ENCODE measurements at regions not wholly inside any gene's neighbourhood (a gene's known extent, or its start where the extent isn't known, plus 50 kb on each side); places are given as distances from the start of the nearest gene placed in this dataset.

DNA sequence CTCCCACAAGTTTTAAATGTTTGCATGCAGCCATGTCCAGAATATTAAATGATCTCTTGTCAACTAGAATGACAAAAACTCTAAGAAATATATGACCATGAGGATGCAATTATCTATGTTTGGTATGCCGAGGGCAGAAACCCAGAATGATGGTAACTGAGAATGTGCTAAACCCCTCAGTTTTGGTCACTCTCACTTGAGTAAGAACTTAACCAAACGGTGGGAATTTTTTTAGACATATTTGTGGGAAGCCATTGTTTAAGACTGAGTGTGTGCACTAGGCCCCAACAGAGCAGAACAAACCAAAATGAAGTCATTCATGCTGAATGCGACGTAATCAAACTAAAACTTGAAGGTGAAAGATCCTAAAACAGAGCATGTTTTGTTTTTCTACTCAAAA lies 1927.9 kb upstream of the SEL1L start:
- no peaks in the 10 kb centered on the region for H3K9me3 ChIP-seq (replicated peaks; ENCODE audit: control insufficient read depth, insufficient read depth, low read length)
- H3K9ac ChIP-seq (replicated peaks; ENCODE audit: extremely low read depth, insufficient read depth, low read length) = no peak overlapping the region
- FAIRE-seq (no peak), DNase-seq (ENCODE audit: low read depth, low spot score) (no peak)
- dilution Hi-C loops (cut with MboI; ENCODE audit: extremely low pct_ligation_motif_present, low sequenced_read_pairs) = no loop called here
- H3K27ac ChIP-seq (ENCODE audit: insufficient read depth, low read depth, low read length) = no peak overlapping the region
- H2AFZ ChIP-seq (ENCODE audit: low read depth, low read length) = no peak overlapping the region
- CTCF ChIA-PET = interaction anchor here (1.4 kb wide), 1 partner anchor 161 kb away, joined by 6 read pairs; no protein-coding TSS in a partner anchor
- H3K9me1 ChIP-seq (replicated peaks; ENCODE audit: control insufficient read depth, extremely low read depth, insufficient read depth, low read length) = no peaks in the 10 kb centered on the region
- no peaks in the 10 kb centered on the region for H3K79me2 ChIP-seq (ENCODE audit: control insufficient read depth, insufficient read depth, low read length)
- no peaks in the 10 kb centered on the region for H4K20me1 ChIP-seq (replicated peaks; ENCODE audit: control insufficient read depth, extremely low read depth, insufficient read depth, low read length)
- no peak overlapping the region for H3K4me2 ChIP-seq (ENCODE audit: insufficient read depth, low read length)
- H3K4me1 ChIP-seq (ENCODE audit: control insufficient read depth, extremely low read depth, insufficient read depth, low read length) = no peaks in the 10 kb centered on the region
- POLR2A ChIA-PET = no interaction called here
- TF ChIP-seq JUN (IDR thresholded peaks at IDR 0.05; ENCODE audit: borderline replicate concordance, insufficient read depth, insufficient read length, low read depth) (no peak), GATA2 (IDR thresholded peaks at IDR 0.05; ENCODE audit: insufficient read depth, insufficient read length, low read depth, low read length) (no peak)
- TF ChIP-seq, protein P1, sequence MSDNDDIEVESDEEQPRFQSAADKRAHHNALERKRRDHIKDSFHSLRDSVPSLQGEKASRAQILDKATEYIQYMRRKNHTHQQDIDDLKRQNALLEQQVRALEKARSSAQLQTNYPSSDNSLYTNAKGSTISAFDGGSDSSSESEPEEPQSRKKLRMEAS (IDR thresholded peaks at IDR 0.05; ENCODE audit: insufficient read depth, insufficient read length) = no peak
- H3K4me3 ChIP-seq (replicated peaks in 1 of 3; ENCODE audit: insufficient read depth in 1 of 3, low read depth in 1 of 3, low read length in 3 of 3) = no peak overlapping the region
- BruUV-seq (replicated peaks) = no TSS peak
- intact Hi-C loops (cut with micrococcal nuclease) = loop anchor here (5.0 kb wide), 3 partner anchors 604 to 1469 kb away; no protein-coding TSS in a partner anchor
- H3K27me3 ChIP-seq (ENCODE audit: control insufficient read depth in 2 of 2, insufficient read depth in 2 of 2, low read length in 2 of 2) = no peaks in the 10 kb centered on the region
- H3K36me3 ChIP-seq (ENCODE audit: control insufficient read depth in 2 of 2, extremely low read depth in 1 of 2, insufficient read depth in 2 of 2, low read length in 2 of 2) = no peaks in the 10 kb centered on the region

DNA sequence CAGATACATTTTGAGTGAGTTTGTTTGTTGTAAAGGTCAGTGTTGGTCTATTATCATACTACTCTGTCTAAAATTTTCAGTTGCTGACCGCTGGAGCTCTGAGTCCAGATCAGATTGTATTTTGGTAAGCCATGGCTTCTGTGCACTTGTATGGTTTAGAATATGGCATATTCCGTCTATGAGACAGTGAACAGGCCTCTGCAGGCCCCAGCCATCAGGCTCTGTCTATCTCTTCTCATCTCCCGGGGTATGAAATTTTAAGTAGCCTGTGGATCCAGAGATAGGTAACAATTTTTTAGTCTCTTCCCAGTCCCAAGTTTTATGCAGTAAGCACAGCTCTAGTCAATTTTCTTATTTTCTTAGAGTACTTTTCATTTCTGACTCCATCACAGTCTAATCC lies 1929.1 kb upstream of the SEL1L start:
- H3K36me3 ChIP-seq (ENCODE audit: control insufficient read depth in 2 of 2, extremely low read depth in 1 of 2, insufficient read depth in 2 of 2, low read length in 2 of 2) = no peaks in the 10 kb centered on the region
- no peak overlapping the region for H3K4me2 ChIP-seq (ENCODE audit: insufficient read depth, low read length)
- dilution Hi-C loops (cut with MboI; ENCODE audit: extremely low pct_ligation_motif_present, low sequenced_read_pairs) = no loop called here
- no peaks in the 10 kb centered on the region for H4K20me1 ChIP-seq (replicated peaks; ENCODE audit: control insufficient read depth, extremely low read depth, insufficient read depth, low read length)
- intact Hi-C loops (cut with micrococcal nuclease) = loop anchor here (1.0 to 5.0 kb wide), 4 partner anchors 160 to 1470 kb away; no protein-coding TSS in a partner anchor
- no peak overlapping the region for H2AFZ ChIP-seq (ENCODE audit: low read depth, low read length)
- H3K9me1 ChIP-seq (replicated peaks; ENCODE audit: control insufficient read depth, extremely low read depth, insufficient read depth, low read length) = no peaks in the 10 kb centered on the region
- no peak overlapping the region for H3K4me3 ChIP-seq (replicated peaks in 1 of 3; ENCODE audit: insufficient read depth in 1 of 3, low read depth in 1 of 3, low read length in 3 of 3)
- H3K4me1 ChIP-seq (ENCODE audit: control insufficient read depth, extremely low read depth, insufficient read depth, low read length) = no peaks in the 10 kb centered on the region
- ChIA-PET CTCF (interaction anchor here (0.9 to 1.4 kb wide), 2 partner anchors 8 to 12 kb away, joined by 3 read pairs; no protein-coding TSS in a partner anchor), POLR2A (no interaction called here)
- no peak for TF ChIP-seq JUN (IDR thresholded peaks at IDR 0.05; ENCODE audit: borderline replicate concordance, insufficient read depth, insufficient read length, low read depth)
- TF ChIP-seq, protein P1 (IDR thresholded peaks at IDR 0.05; ENCODE audit: insufficient read depth, insufficient read length) = no peak
- TF ChIP-seq FOS (IDR thresholded peaks at IDR 0.05; ENCODE audit: borderline replicate concordance, insufficient read depth, low read length) = no peak
- TF ChIP-seq GATA2 (IDR thresholded peaks at IDR 0.05; ENCODE audit: insufficient read depth, insufficient read length, low read depth, low read length) = no peak
- no peak for TF ChIP-seq EZH2 (IDR thresholded peaks at IDR 0.05; ENCODE audit: borderline replicate concordance, low read depth, low read length, severe bottlenecking)
- TF ChIP-seq POLR2A (IDR thresholded peaks at IDR 0.05; ENCODE audit: low read depth, low read length) = no peak
- TF ChIP-seq POLR2AphosphoS5 (IDR thresholded peaks at IDR 0.05; ENCODE audit: insufficient read depth, low read depth, low read length) = no peak
- TF ChIP-seq, protein P2, sequence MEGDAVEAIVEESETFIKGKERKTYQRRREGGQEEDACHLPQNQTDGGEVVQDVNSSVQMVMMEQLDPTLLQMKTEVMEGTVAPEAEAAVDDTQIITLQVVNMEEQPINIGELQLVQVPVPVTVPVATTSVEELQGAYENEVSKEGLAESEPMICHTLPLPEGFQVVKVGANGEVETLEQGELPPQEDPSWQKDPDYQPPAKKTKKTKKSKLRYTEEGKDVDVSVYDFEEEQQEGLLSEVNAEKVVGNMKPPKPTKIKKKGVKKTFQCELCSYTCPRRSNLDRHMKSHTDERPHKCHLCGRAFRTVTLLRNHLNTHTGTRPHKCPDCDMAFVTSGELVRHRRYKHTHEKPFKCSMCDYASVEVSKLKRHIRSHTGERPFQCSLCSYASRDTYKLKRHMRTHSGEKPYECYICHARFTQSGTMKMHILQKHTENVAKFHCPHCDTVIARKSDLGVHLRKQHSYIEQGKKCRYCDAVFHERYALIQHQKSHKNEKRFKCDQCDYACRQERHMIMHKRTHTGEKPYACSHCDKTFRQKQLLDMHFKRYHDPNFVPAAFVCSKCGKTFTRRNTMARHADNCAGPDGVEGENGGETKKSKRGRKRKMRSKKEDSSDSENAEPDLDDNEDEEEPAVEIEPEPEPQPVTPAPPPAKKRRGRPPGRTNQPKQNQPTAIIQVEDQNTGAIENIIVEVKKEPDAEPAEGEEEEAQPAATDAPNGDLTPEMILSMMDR (IDR thresholded peaks at IDR 0.05; ENCODE audit: extremely low read depth in 1 of 2, insufficient read depth in 1 of 2, low read depth in 1 of 2, low read length in 2 of 2) = no peak
- TF ChIP-seq MYC (IDR thresholded peaks at IDR 0.05; ENCODE audit: low read depth, low read length) = no peak
- H3K79me2 ChIP-seq (ENCODE audit: control insufficient read depth, insufficient read depth, low read length) = no peaks in the 10 kb centered on the region
- DNase-seq (ENCODE audit: low read depth, low spot score) (no peak), FAIRE-seq (no peak)
- no peak overlapping the region for H3K9ac ChIP-seq (replicated peaks; ENCODE audit: extremely low read depth, insufficient read depth, low read length)
- H3K27ac ChIP-seq (ENCODE audit: insufficient read depth, low read depth, low read length) = no peak overlapping the region
- no TSS peak for BruUV-seq (replicated peaks)
- no peaks in the 10 kb centered on the region for H3K9me3 ChIP-seq (replicated peaks; ENCODE audit: control insufficient read depth, insufficient read depth, low read length)
- no peaks in the 10 kb centered on the region for H3K27me3 ChIP-seq (ENCODE audit: control insufficient read depth in 2 of 2, insufficient read depth in 2 of 2, low read length in 2 of 2)
